ENCODE measurements at regions not wholly inside any gene's neighbourhood (a gene's known extent, or its start where the extent isn't known, plus 50 kb on each side); places are given as distances from the start of the nearest gene placed in this dataset.
"Not testable (repeated sequence)": the region's sequence is repeated elsewhere in the genome, so short reads cannot be mapped to it uniquely, and the experiment has no call there.

GRCh38 chr9:38488156-38488698, 64.0 kb upstream of the IGFBPL1 start:
- no peaks in the 10 kb centered on the region; the same call in 1 of the 2 replicates for H4K20me1 ChIP-seq (replicated peaks; ENCODE audit: control insufficient read depth, insufficient read depth, low read length)
- no peak for FAIRE-seq
- H3K79me2 ChIP-seq (ENCODE audit: control insufficient read depth, insufficient read depth, low read length) = no peaks in the 10 kb centered on the region
- 32% methylated on average over 19 of the region's 26 CpGs for WGBS (ENCODE audit: insufficient coverage, low coverage, missing lambda C conversion rate)
- no peak overlapping the region for H2AFZ ChIP-seq (ENCODE audit: low read depth, low read length)
- H3K9ac ChIP-seq (ENCODE audit: insufficient read depth in 1 of 2, low read depth in 2 of 2, low read length in 2 of 2) = no peak overlapping the region
- TF ChIP-seq HNRNPLL (IDR thresholded peaks at IDR 0.05; ENCODE audit: low read depth, low read length, poor library complexity, severe bottlenecking) (no peak), RBM25 (IDR thresholded peaks at IDR 0.05; ENCODE audit: low read depth, low read length, severe bottlenecking) (peak; percentile 60)
- DNase-seq (ENCODE audit: extremely low read depth in 1 of 4, low spot score in 3 of 4) = no peak
- BruUV-seq (replicated peaks) = no TSS peak
- peaks cover 0 to 4% of the 10 kb centered on the region in 2 experiments; a peak in 1 of 5 replicates for H3K4me1 ChIP-seq (replicated peaks in 1 of 2; ENCODE audit: control insufficient read depth in 2 of 2, insufficient read depth in 2 of 2, low read length in 2 of 2)
- no peak for ATAC-seq
- H3K27ac ChIP-seq (ENCODE audit: extremely low read depth, low read depth, low read length) = no peak overlapping the region
- in situ Hi-C loops (cut with MboI) (no loop called here), intact Hi-C loops (cut with micrococcal nuclease) (no loop called here)
- H3K4me3 ChIP-seq = no peak overlapping the region
- CTCF ChIA-PET (ENCODE audit: low intra/inter-chr PET ratio) = no interaction called here
- H3K27me3 ChIP-seq (ENCODE audit: control insufficient read depth in 2 of 2, insufficient read depth in 2 of 2, low read length in 2 of 2) = peaks cover 0 to 19% of the 10 kb centered on the region in 2 experiments; a peak in 2 of 5 replicates
- no peaks in the 10 kb centered on the region for H3K9me3 ChIP-seq (replicated peaks; ENCODE audit: control insufficient read depth, insufficient read depth, low read depth, low read length)
- H3K4me2 ChIP-seq (ENCODE audit: insufficient read depth, low read length) = no peak overlapping the region
- no peaks in the 10 kb centered on the region for H3K9me1 ChIP-seq (ENCODE audit: control insufficient read depth, insufficient read depth, low read length)
- POLR2A ChIA-PET = no interaction called here
- H3K36me3 ChIP-seq (ENCODE audit: control insufficient read depth, insufficient read depth, low read length) = no peaks in the 10 kb centered on the region

- H3K4me1 ChIP-seq (replicated peaks in 1 of 2; ENCODE audit: control insufficient read depth in 2 of 2, insufficient read depth in 2 of 2, low read length in 2 of 2); H3K4me3 ChIP-seq; CTCF ChIA-PET (ENCODE audit: low intra/inter-chr PET ratio); FAIRE-seq; H3K9me1 ChIP-seq (ENCODE audit: control insufficient read depth, insufficient read depth, low read length); intact Hi-C loops (cut with micrococcal nuclease); H3K79me2 ChIP-seq (ENCODE audit: control insufficient read depth, insufficient read depth, low read length); H3K27ac ChIP-seq (ENCODE audit: extremely low read depth, low read depth, low read length); POLR2A ChIA-PET; H3K4me2 ChIP-seq (ENCODE audit: insufficient read depth, low read length); H4K20me1 ChIP-seq (replicated peaks; ENCODE audit: control insufficient read depth, insufficient read depth, low read length); in situ Hi-C loops (cut with MboI); ATAC-seq; DNase-seq (ENCODE audit: extremely low read depth in 1 of 4, low spot score in 3 of 4); H2AFZ ChIP-seq (ENCODE audit: low read depth, low read length); H3K9ac ChIP-seq (ENCODE audit: insufficient read depth in 1 of 2, low read depth in 2 of 2, low read length in 2 of 2); H3K36me3 ChIP-seq (ENCODE audit: control insufficient read depth, insufficient read depth, low read length); H3K9me3 ChIP-seq (replicated peaks; ENCODE audit: control insufficient read depth, insufficient read depth, low read depth, low read length); BruUV-seq (replicated peaks): not testable (repeated sequence)
- WGBS (ENCODE audit: insufficient coverage, low coverage, missing lambda C conversion rate) = 25% methylated on average over 21 of the region's 55 CpGs
- peaks cover 0 to 19% of the 10 kb centered on the region in 2 experiments; a peak in 2 of 5 replicates for H3K27me3 ChIP-seq (ENCODE audit: control insufficient read depth in 2 of 2, insufficient read depth in 2 of 2, low read length in 2 of 2)
Observed at GRCh38 chr9:38487418-38488155, 63.3 kb upstream of the IGFBPL1 start.
